K562 (cell line): ENCODE measurements at regions not wholly inside any gene's neighbourhood (a gene's known extent, or its start where the extent isn't known, plus 50 kb on each side); places are given as distances from the start of the nearest gene placed in this dataset.

Source experiments
- ATAC-seq: fragments of 200-7000 bp; cut with Tn5 transposase; 3 replicates; pipeline ENCODE4 v1.9.1; 2020; ENCODE audit warnings: moderate library complexity
- BruUV-seq: library from RNA; stranded (reverse); fragments of 400-500 nt; replicated peaks from 2 replicates; lab custom pipeline; 2021; lab: Mats Ljungman, UMichigan
- CTCF ChIA-PET: fragments of 300-600 bp; formaldehyde crosslinking; extraction: SDS; loops from one replicate; lab custom pipeline; 2021; ENCODE audit warnings: low intra/inter-chr PET ratio; lab: Yijun Ruan, JAX
- POLR2A ChIA-PET: fragments of 300-600, 350-650 bp; sonication (Branson Sonifier 250); formaldehyde crosslinking; extraction: SDS; loops from one replicate; lab custom pipeline; 2021; ENCODE audit warnings: antibody characterized with exemption, inconsistent platforms; lab: Yijun Ruan, JAX
- DNase-seq, 4 experiments: peaks; one replicate each; pipeline versions ENCODE4 v3.0.0 to v3.0.0-alpha.2; 2011 to 2018; ENCODE audit warnings: low spot score in 3 of 4, mixed read lengths in 3 of 4; ENCODE audit errors: extremely low read depth in 1 of 4
- FAIRE-seq: peaks from 2 replicates; lab custom pipeline; 2011; peaks lifted over from hg19 to GRCh38; lab: Jason Lieb, UNC
- H2AFZ ChIP-seq: 2 replicates; pipeline ENCODE4 v1.6.0; 2011; ENCODE audit warnings: low read depth, low read length, control low read depth, inconsistent platforms
- H3K27ac ChIP-seq: fragments of 200-600 bp; 3 replicates; pipeline ENCODE4 v1.8.0; 2011; ENCODE audit warnings: low read depth, mild to moderate bottlenecking, control low read depth, inconsistent platforms, low read length, moderate library complexity, mixed read lengths; ENCODE audit errors: extremely low read depth
- H3K27me3 ChIP-seq, 2 experiments: fragments of 300-600 bp in 1 of 2; 2 replicates in 1 of 2; 3 replicates in 1 of 2; pipeline versions ENCODE4 v1.6.0 to v1.8.0; 2011; ENCODE audit warnings: inconsistent platforms in 2 of 2, low read length in 2 of 2, mild to moderate bottlenecking in 1 of 2, mixed read lengths in 1 of 2, moderate library complexity in 1 of 2; ENCODE audit not compliant: control insufficient read depth in 2 of 2, insufficient read depth in 2 of 2
- H3K36me3 ChIP-seq: fragments of 300-600 bp; 3 replicates; pipeline ENCODE4 v1.8.0; 2011; ENCODE audit warnings: mild to moderate bottlenecking, low read length, inconsistent platforms; ENCODE audit not compliant: control insufficient read depth, insufficient read depth
- H3K4me1 ChIP-seq, 2 experiments: fragments of 200-600 bp in 1 of 2; replicated peaks in 1 of 2; 2 replicates in 1 of 2; 3 replicates in 1 of 2; pipeline versions ENCODE4 v1.5.1 to v1.8.0; 2011; ENCODE audit warnings: inconsistent platforms in 2 of 2, low read length in 2 of 2, mild to moderate bottlenecking in 1 of 2, mixed read lengths in 1 of 2, moderate library complexity in 1 of 2; ENCODE audit not compliant: control insufficient read depth in 2 of 2, insufficient read depth in 2 of 2
- H3K4me2 ChIP-seq: 2 replicates; pipeline ENCODE4 v1.6.1; 2011; ENCODE audit warnings: low read length, control low read depth, inconsistent platforms, mixed read lengths; ENCODE audit not compliant: insufficient read depth
- H3K4me3 ChIP-seq: fragments of 200-600 bp; sonication (generic), shearing (Covaris generic); 2 replicates; pipeline ENCODE4 v1.5.1; 2016; ENCODE audit warnings: control low read depth, inconsistent platforms
- H3K79me2 ChIP-seq: fragments of 200-600 bp; 3 replicates; pipeline ENCODE4 v1.8.0; 2011; ENCODE audit warnings: low read length, inconsistent platforms; ENCODE audit not compliant: control insufficient read depth, insufficient read depth
- H3K9ac ChIP-seq, 2 experiments: 2 replicates each; pipeline versions ENCODE4 v1.6.0 to v1.6.1; 2011; ENCODE audit warnings: low read depth in 2 of 2, low read length in 2 of 2, control low read depth in 1 of 2, inconsistent platforms in 1 of 2, mild to moderate bottlenecking in 1 of 2, mixed read lengths in 1 of 2; ENCODE audit not compliant: insufficient read depth in 1 of 2
- H3K9me1 ChIP-seq: one replicate; pipeline ENCODE4 v1.6.0; 2011; ENCODE audit warnings: inconsistent platforms, mild to moderate bottlenecking, low read length, moderate library complexity; ENCODE audit not compliant: control insufficient read depth, insufficient read depth
- H3K9me3 ChIP-seq: replicated peaks from 2 replicates; pipeline ENCODE4 v1.5.1; 2011; ENCODE audit warnings: low read depth, low read length, inconsistent platforms; ENCODE audit not compliant: control insufficient read depth, insufficient read depth
- H4K20me1 ChIP-seq: replicated peaks from 2 replicates; pipeline ENCODE4 v1.6.1; 2011; ENCODE audit warnings: low read length, inconsistent platforms, mixed read lengths; ENCODE audit not compliant: control insufficient read depth, insufficient read depth
- HDAC8 ChIP-seq: fragments of 450-650 bp; IDR thresholded peaks from 2 replicates; pipeline ENCODE4 v1.6.1; 2016; ENCODE audit warnings: mild to moderate bottlenecking, missing genetic modification characterization, moderate library complexity, missing compliant biosample characterization
- HMGN3 ChIP-seq: IDR thresholded peaks from 2 replicates; pipeline ENCODE4 v1.6.1; 2011; ENCODE audit warnings: borderline replicate concordance, low read depth, mild to moderate bottlenecking, mixed read lengths, low read length; ENCODE audit not compliant: insufficient read length; ENCODE audit errors: extremely low read depth
- HNRNPLL ChIP-seq: fragments of 200-400 bp; formaldehyde crosslinking; IDR thresholded peaks from 2 replicates; pipeline ENCODE4 v1.6.1; 2017; ENCODE audit warnings: low read length, low read depth, mild to moderate bottlenecking; ENCODE audit not compliant: poor library complexity, severe bottlenecking
- ILK ChIP-seq: fragments of 450-650 bp; IDR thresholded peaks from 2 replicates; pipeline ENCODE4 v1.6.1; 2016; ENCODE audit warnings: missing genetic modification characterization, low read depth, mild to moderate bottlenecking, missing compliant biosample characterization, moderate library complexity, borderline replicate concordance
- NCOA4 ChIP-seq: fragments of 450-650 bp; IDR thresholded peaks from 2 replicates; pipeline ENCODE4 v1.6.1; 2018; ENCODE audit warnings: mild to moderate bottlenecking; ENCODE audit not compliant: partially characterized antibody
- PML ChIP-seq: IDR thresholded peaks from 2 replicates; pipeline ENCODE4 v1.6.1; 2012; ENCODE audit warnings: low read length, inconsistent platforms
- RUNX1 ChIP-seq: sonication (generic); IDR thresholded peaks from 2 replicates; pipeline ENCODE4 v1.6.1; 2016; ENCODE audit warnings: antibody characterized with exemption, low read depth
- SOX6 ChIP-seq: fragments of 450-650 bp; IDR thresholded peaks from 2 replicates; pipeline ENCODE4 v1.6.1; 2014; ENCODE audit warnings: mild to moderate bottlenecking
- ZBTB7A ChIP-seq: IDR thresholded peaks from 2 replicates; pipeline ENCODE4 v1.6.1; 2011; ENCODE audit warnings: low read depth, mild to moderate bottlenecking, low read length, moderate library complexity, borderline replicate concordance; ENCODE audit not compliant: control insufficient read depth
- ZNF133 ChIP-seq: fragments of 250-450 bp; sonication (Bioruptor Pico); IDR thresholded peaks from 2 replicates; pipeline ENCODE4 v1.4.0; 2020; ENCODE audit warnings: mild to moderate bottlenecking
- ZNF695 ChIP-seq: fragments of 450-650 bp; formaldehyde crosslinking; IDR thresholded peaks from 2 replicates; pipeline ENCODE4 v1.4.0; 2020; ENCODE audit warnings: mild to moderate bottlenecking, moderate library complexity
- WGBS: fragments of 100-300 bp; shearing (Covaris generic); methylation state at CpG from one replicate; pipeline ENCODE4 v1.1.6; 2016; ENCODE audit warnings: low coverage, mixed read lengths; ENCODE audit not compliant: insufficient coverage; ENCODE audit errors: missing lambda C conversion rate; 5-methylcytosine and 5-hydroxymethylcytosine counted together
- in situ Hi-C: fragments of 300-500 bp; cut with MboI; formaldehyde crosslinking; loops from 4 replicates; pipeline ENCODE4 v1.15.0; 2018; ENCODE audit warnings: inconsistent platforms, mixed read lengths
- intact Hi-C: fragments of 100-400 bp; cut with micrococcal nuclease; formaldehyde crosslinking; loops from 2 replicates; pipeline ENCODE4 v1.14.2; 2022
- TF ChIP-seq, protein P1 (sequence below): IDR thresholded peaks from 2 replicates; pipeline ENCODE4 v1.6.1; 2011; ENCODE audit warnings: borderline replicate concordance, low read depth, mild to moderate bottlenecking, moderate library complexity, low read length; ENCODE audit not compliant: insufficient read depth, poor library complexity, severe bottlenecking
- TF ChIP-seq, protein P2 (sequence below), 2 experiments: IDR thresholded peaks in 1 of 2; conservative IDR thresholded peaks in 1 of 2; 2 replicates each; pipeline ENCODE4 v1.6.1; 2016; ENCODE audit warnings: low read depth in 2 of 2, mild to moderate bottlenecking in 1 of 2, missing compliant biosample characterization in 1 of 2, missing genetic modification characterization in 1 of 2, moderate library complexity in 1 of 2
- TF ChIP-seq, protein P3 (sequence below): fragments of 450-650 bp; IDR thresholded peaks from 2 replicates; pipeline ENCODE4 v1.6.1; 2016; ENCODE audit warnings: missing biosample characterization, missing genetic modification characterization

DNA sequence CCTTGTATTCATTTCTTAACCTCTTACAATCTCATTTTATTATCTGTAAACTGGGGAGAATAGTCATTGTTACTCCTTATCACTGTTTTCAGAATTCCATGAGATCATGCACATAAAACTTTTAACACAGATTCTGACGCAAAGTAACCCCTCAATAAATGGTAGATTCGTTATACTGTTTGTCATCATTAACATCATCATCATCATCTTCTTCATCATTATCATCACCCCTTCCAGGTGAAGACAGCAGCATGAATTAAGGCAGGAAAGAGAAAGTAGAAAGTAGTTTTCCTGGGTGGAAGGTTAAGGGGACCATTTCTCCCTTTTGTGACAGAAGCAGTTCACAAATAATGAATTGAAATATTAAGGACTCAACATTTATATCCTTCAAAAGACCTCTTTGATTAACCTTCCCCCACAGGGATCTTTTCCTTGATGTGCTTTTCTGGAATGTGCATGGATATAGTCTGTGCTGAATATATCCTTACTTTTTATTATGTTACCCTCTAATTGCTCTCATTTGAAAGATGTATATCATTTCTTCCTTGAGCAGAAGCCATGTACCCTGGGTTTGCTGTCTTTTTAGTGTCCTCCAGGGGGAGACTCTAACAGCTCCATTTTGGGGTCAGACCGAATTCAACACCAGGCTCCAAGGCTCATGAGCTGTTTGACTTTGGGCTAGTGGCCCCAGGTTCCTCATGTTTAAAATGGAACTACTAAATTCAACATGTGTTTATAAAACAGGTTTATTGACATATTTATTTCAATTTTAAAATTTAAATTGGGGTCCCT is 1029.9 kb upstream of the WWC1 start (continued):
- TF ChIP-seq ILK (tag): no peak
- no peak for TF ChIP-seq HDAC8 (tag)

DNA sequence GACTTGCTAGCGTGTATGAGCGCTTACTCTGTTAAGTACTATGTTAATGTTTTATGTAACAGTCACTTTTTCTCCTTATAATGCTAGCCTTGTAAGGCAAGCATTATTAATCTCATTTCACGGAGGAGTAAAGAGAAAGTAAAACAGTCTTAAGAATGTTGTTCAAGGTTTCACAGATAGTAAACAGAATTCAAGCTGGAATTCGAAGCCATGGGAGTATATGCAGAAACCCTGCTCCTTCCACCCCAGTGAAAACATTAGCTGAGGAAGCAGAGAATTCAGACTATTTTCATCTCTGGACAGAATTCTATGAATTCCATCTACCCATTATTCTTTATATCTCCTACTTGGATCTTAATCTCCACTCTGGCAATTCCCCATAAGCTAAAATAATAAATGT is 1028.3 kb upstream of the WWC1 start:
- H3K4me1 ChIP-seq: no peaks in the 10 kb centered on the region
- intact Hi-C loops (no loop called here), in situ Hi-C loops (no loop called here)
- no peak for ATAC-seq
- WGBS: 2% methylated on average over 4 of the region's 4 CpGs
- H3K9me1 ChIP-seq: no peaks in the 10 kb centered on the region
- no peak for DNase-seq
- no peak overlapping the region for H3K27ac ChIP-seq
- ChIA-PET CTCF (no interaction called here), POLR2A (no interaction called here)
- H3K36me3 ChIP-seq: no peaks in the 10 kb centered on the region
- H3K9ac ChIP-seq: no peak overlapping the region
- H3K79me2 ChIP-seq: no peaks in the 10 kb centered on the region
- H3K4me2 ChIP-seq: no peak overlapping the region
- no peaks in the 10 kb centered on the region for H3K27me3 ChIP-seq
- H4K20me1 ChIP-seq: no peaks in the 10 kb centered on the region
- no peak overlapping the region for H2AFZ ChIP-seq
- FAIRE-seq: no peak
- no TSS peak for BruUV-seq
- H3K4me3 ChIP-seq: no peak overlapping the region
- no peaks in the 10 kb centered on the region; the same call in 1 of the 2 replicates for H3K9me3 ChIP-seq
- TF ChIP-seq, protein P1, sequence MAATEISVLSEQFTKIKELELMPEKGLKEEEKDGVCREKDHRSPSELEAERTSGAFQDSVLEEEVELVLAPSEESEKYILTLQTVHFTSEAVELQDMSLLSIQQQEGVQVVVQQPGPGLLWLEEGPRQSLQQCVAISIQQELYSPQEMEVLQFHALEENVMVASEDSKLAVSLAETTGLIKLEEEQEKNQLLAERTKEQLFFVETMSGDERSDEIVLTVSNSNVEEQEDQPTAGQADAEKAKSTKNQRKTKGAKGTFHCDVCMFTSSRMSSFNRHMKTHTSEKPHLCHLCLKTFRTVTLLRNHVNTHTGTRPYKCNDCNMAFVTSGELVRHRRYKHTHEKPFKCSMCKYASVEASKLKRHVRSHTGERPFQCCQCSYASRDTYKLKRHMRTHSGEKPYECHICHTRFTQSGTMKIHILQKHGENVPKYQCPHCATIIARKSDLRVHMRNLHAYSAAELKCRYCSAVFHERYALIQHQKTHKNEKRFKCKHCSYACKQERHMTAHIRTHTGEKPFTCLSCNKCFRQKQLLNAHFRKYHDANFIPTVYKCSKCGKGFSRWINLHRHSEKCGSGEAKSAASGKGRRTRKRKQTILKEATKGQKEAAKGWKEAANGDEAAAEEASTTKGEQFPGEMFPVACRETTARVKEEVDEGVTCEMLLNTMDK: no peak
- TF ChIP-seq RUNX1: no peak
- no peak for TF ChIP-seq ZBTB7A
- no peak for TF ChIP-seq HNRNPLL
- TF ChIP-seq, protein P2, sequence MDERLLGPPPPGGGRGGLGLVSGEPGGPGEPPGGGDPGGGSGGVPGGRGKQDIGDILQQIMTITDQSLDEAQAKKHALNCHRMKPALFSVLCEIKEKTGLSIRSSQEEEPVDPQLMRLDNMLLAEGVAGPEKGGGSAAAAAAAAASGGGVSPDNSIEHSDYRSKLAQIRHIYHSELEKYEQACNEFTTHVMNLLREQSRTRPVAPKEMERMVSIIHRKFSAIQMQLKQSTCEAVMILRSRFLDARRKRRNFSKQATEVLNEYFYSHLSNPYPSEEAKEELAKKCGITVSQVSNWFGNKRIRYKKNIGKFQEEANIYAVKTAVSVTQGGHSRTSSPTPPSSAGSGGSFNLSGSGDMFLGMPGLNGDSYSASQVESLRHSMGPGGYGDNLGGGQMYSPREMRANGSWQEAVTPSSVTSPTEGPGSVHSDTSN (CRISPR knock-in tag; IDR thresholded peaks at IDR 0.05; ENCODE audit: low read depth): no peak
- TF ChIP-seq, protein P2 (tag; conservative IDR thresholded peaks at IDR 0.05; ENCODE audit: low read depth): no peak
- no peak for TF ChIP-seq HMGN3
- no peak for TF ChIP-seq NCOA4
- no peak for TF ChIP-seq PML
- TF ChIP-seq, protein P3, sequence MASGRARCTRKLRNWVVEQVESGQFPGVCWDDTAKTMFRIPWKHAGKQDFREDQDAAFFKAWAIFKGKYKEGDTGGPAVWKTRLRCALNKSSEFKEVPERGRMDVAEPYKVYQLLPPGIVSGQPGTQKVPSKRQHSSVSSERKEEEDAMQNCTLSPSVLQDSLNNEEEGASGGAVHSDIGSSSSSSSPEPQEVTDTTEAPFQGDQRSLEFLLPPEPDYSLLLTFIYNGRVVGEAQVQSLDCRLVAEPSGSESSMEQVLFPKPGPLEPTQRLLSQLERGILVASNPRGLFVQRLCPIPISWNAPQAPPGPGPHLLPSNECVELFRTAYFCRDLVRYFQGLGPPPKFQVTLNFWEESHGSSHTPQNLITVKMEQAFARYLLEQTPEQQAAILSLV (tag): no peak
- no peak for TF ChIP-seq SOX6
- no peak for TF ChIP-seq ZNF695 (CRISPR knock-in tag)
- no peak for TF ChIP-seq ZNF133
